H9 (cell line): ENCODE measurements at regions not wholly inside any gene's neighbourhood (a gene's known extent, or its start where the extent isn't known, plus 50 kb on each side); places are given as distances from the start of the nearest gene placed in this dataset.

Experiments
- DNase-seq: peaks from one replicate; pipeline ENCODE4 v3.0.0-alpha.2; 2017
- H2AFZ ChIP-seq: one replicate; pipeline ENCODE4 v1.6.1; 2013; ENCODE audit warnings: mild to moderate bottlenecking, low read length, control low read depth, moderate library complexity
- H2AK5ac ChIP-seq: 2 replicates; pipeline ENCODE4 v1.6.1; 2013; ENCODE audit warnings: low read length, control low read depth, mixed read lengths; ENCODE audit not compliant: insufficient read length
- H2BK120ac ChIP-seq: one replicate; pipeline ENCODE4 v1.6.1; 2013; ENCODE audit warnings: low read depth, mild to moderate bottlenecking, low read length, control low read depth, inconsistent platforms; ENCODE audit not compliant: poor library complexity, severe bottlenecking
- H2BK12ac ChIP-seq: 2 replicates; pipeline ENCODE4 v1.6.1; 2013; ENCODE audit warnings: low read length, control low read depth, mixed read lengths, low read depth; ENCODE audit not compliant: insufficient read length
- H2BK15ac ChIP-seq: 2 replicates; pipeline ENCODE4 v1.6.1; 2013; ENCODE audit warnings: low read depth, low read length, control low read depth
- H2BK20ac ChIP-seq: one replicate; pipeline ENCODE4 v1.6.1; 2013; ENCODE audit warnings: low read depth, mild to moderate bottlenecking, low read length, control low read depth, inconsistent platforms; ENCODE audit not compliant: poor library complexity, severe bottlenecking
- H2BK5ac ChIP-seq: 2 replicates; pipeline ENCODE4 v1.6.1; 2013; ENCODE audit warnings: low read length, control low read depth, mixed read lengths; ENCODE audit not compliant: insufficient read length
- H3K14ac ChIP-seq: 2 replicates; pipeline ENCODE4 v1.6.1; 2013; ENCODE audit warnings: low read length, control low read depth; ENCODE audit not compliant: insufficient read depth
- H3K18ac ChIP-seq: 2 replicates; pipeline ENCODE4 v1.6.1; 2013; ENCODE audit warnings: low read depth, mild to moderate bottlenecking, mixed read lengths, low read length, control low read depth; ENCODE audit not compliant: insufficient read length
- H3K23ac ChIP-seq: 2 replicates; pipeline ENCODE4 v1.6.1; 2013; ENCODE audit warnings: low read length, control low read depth, mixed read lengths, low read depth; ENCODE audit not compliant: insufficient read length
- H3K23me2 ChIP-seq: 2 replicates; pipeline ENCODE4 v1.6.1; 2013; ENCODE audit warnings: low read depth, mild to moderate bottlenecking, mixed read lengths, low read length, control low read depth; ENCODE audit not compliant: insufficient read length, poor library complexity, severe bottlenecking
- H3K27ac ChIP-seq: 2 replicates; pipeline ENCODE4 v1.5.1; 2013; ENCODE audit warnings: low read length, control low read depth, mixed read lengths, low read depth; ENCODE audit not compliant: insufficient read length
- H3K27me3 ChIP-seq: 2 replicates; pipeline ENCODE4 v1.6.1; 2013; ENCODE audit warnings: low read length, control low read depth, inconsistent platforms; ENCODE audit not compliant: insufficient read depth
- H3K4ac ChIP-seq: 2 replicates; pipeline ENCODE4 v1.6.1; 2013; ENCODE audit warnings: low read depth, mild to moderate bottlenecking, control low read depth, inconsistent platforms, low read length, moderate library complexity
- H3K4me1 ChIP-seq: 2 replicates; pipeline ENCODE4 v1.6.1; 2013; ENCODE audit warnings: low read length, control low read depth, inconsistent platforms; ENCODE audit not compliant: insufficient read depth
- H3K4me2 ChIP-seq: 2 replicates; pipeline ENCODE4 v1.6.1; 2013; ENCODE audit warnings: low read length, control low read depth, mixed read lengths; ENCODE audit not compliant: insufficient read length, insufficient read depth
- H3K56ac ChIP-seq: 2 replicates; pipeline ENCODE4 v1.6.1; 2013; ENCODE audit warnings: low read depth, mild to moderate bottlenecking, mixed read lengths, low read length, control low read depth; ENCODE audit not compliant: insufficient read length
- H3K79me1 ChIP-seq: 2 replicates; pipeline ENCODE4 v1.6.1; 2013; ENCODE audit warnings: low read depth, mild to moderate bottlenecking, moderate library complexity, low read length, control low read depth, inconsistent platforms; ENCODE audit not compliant: insufficient read depth, poor library complexity, severe bottlenecking
- H3K79me2 ChIP-seq: 2 replicates; pipeline ENCODE4 v1.6.1; 2013; ENCODE audit warnings: low read length, control low read depth, inconsistent platforms; ENCODE audit not compliant: insufficient read depth
- H3K9ac ChIP-seq: 2 replicates; pipeline ENCODE4 v1.6.1; 2013; ENCODE audit warnings: low read length, control low read depth, mixed read lengths; ENCODE audit not compliant: insufficient read length; ENCODE audit errors: extremely low read depth
- H3K9me3 ChIP-seq: one replicate; pipeline ENCODE4 v1.6.1; 2013; ENCODE audit warnings: low read depth, low read length, inconsistent platforms; ENCODE audit not compliant: control insufficient read depth
- H3T11ph ChIP-seq: one replicate; pipeline ENCODE4 v1.6.1; 2013; ENCODE audit warnings: mild to moderate bottlenecking, low read length, control low read depth, inconsistent platforms
- H4K20me1 ChIP-seq: one replicate; pipeline ENCODE4 v1.6.1; 2013; ENCODE audit not compliant: control insufficient read depth, insufficient read length, insufficient read depth
- H4K5ac ChIP-seq: 2 replicates; pipeline ENCODE4 v1.6.1; 2013; ENCODE audit warnings: low read depth, mild to moderate bottlenecking, mixed read lengths, low read length, control low read depth; ENCODE audit not compliant: insufficient read length
- H4K8ac ChIP-seq: replicated peaks from 2 replicates; pipeline ENCODE4 v1.6.1; 2013; ENCODE audit warnings: low read length, control low read depth, mixed read lengths, low read depth; ENCODE audit not compliant: insufficient read length
- H4K91ac ChIP-seq: 2 replicates; pipeline ENCODE4 v1.6.1; 2013; ENCODE audit warnings: low read depth, mild to moderate bottlenecking, moderate library complexity, mixed read lengths, low read length, control low read depth; ENCODE audit not compliant: insufficient read length
- H3K27ac Mint-ChIP-seq, 3 experiments: 2 replicates in 2 of 3; 3 replicates in 1 of 3; pipeline ENCODE4 v1.8.0; 2020 to 2021; ENCODE audit warnings: mixed read lengths in 3 of 3, mild to moderate bottlenecking in 1 of 3, moderate library complexity in 1 of 3
- H3K27me3 Mint-ChIP-seq: 2 replicates; pipeline ENCODE4 v1.8.0; 2021; ENCODE audit warnings: low read depth, mild to moderate bottlenecking, moderate library complexity, mixed read lengths
- H3K36me3 Mint-ChIP-seq, 3 experiments: 2 replicates in 2 of 3; 3 replicates in 1 of 3; pipeline ENCODE4 v1.8.0; 2020 to 2021; ENCODE audit warnings: low read depth in 3 of 3, mixed read lengths in 3 of 3; ENCODE audit not compliant: insufficient read depth in 1 of 3
- H3K4me1 Mint-ChIP-seq, 2 experiments: 2 replicates each; pipeline ENCODE4 v1.8.0; 2020; ENCODE audit warnings: mixed read lengths in 2 of 2
- H3K4me3 Mint-ChIP-seq, 2 experiments: 2 replicates in 1 of 2; 3 replicates in 1 of 2; pipeline ENCODE4 v1.8.0; 2020 to 2021; ENCODE audit warnings: mild to moderate bottlenecking in 2 of 2, mixed read lengths in 2 of 2, moderate library complexity in 1 of 2
- H3K9me3 Mint-ChIP-seq, 2 experiments: 2 replicates in 1 of 2; 3 replicates in 1 of 2; pipeline ENCODE4 v1.8.0; 2020; ENCODE audit warnings: mild to moderate bottlenecking in 2 of 2, mixed read lengths in 2 of 2, moderate library complexity in 1 of 2
- TF ChIP-seq, protein P1 (sequence below): fragments of 200-600 bp; sonication (generic); conservative IDR thresholded peaks from 3 replicates; pipeline ENCODE4 v1.8.0; 2021; ENCODE audit warnings: antibody characterized with exemption, mild to moderate bottlenecking

- no peak for DNase-seq
- H3K9me3 Mint-ChIP-seq: peaks cover 60 to 65% of the 10 kb centered on the region in 2 experiments
- Histone ChIP-seq H2BK15ac (no peak overlapping the region), H4K5ac (no peak overlapping the region), H3K14ac (no peak overlapping the region), H3K23me2 (no peaks in the 10 kb centered on the region), H3K18ac (no peak overlapping the region), H2AFZ (no peak overlapping the region), H2BK120ac (no peak overlapping the region), H3K27ac (no peak overlapping the region), H3K79me2 (no peaks in the 10 kb centered on the region), H3K9me3 (peaks cover 16% of the 10 kb centered on the region), H4K20me1 (no peaks in the 10 kb centered on the region), H3K56ac (no peak overlapping the region), H3K27me3 (no peaks in the 10 kb centered on the region), H3T11ph (no peak overlapping the region), H3K9ac (no peak overlapping the region), H4K8ac (no peak overlapping the region), H3K79me1 (no peaks in the 10 kb centered on the region), H3K4ac (no peak overlapping the region), H2BK20ac (no peak overlapping the region), H2BK12ac (no peak overlapping the region), H4K91ac (no peak overlapping the region), H3K4me2 (no peak overlapping the region), H2BK5ac (no peak overlapping the region), H3K23ac (no peak overlapping the region), H2AK5ac (no peak overlapping the region), H3K4me1 (no peaks in the 10 kb centered on the region)
- H3K27me3 Mint-ChIP-seq: no peaks in the 10 kb centered on the region
- H3K36me3 Mint-ChIP-seq: peaks cover 17 to 51% (median 35%) of the 10 kb centered on the region in 3 experiments
- no peaks in the 10 kb centered on the region for H3K4me1 Mint-ChIP-seq
- no peak overlapping the region for H3K4me3 Mint-ChIP-seq
- TF ChIP-seq, protein P1, sequence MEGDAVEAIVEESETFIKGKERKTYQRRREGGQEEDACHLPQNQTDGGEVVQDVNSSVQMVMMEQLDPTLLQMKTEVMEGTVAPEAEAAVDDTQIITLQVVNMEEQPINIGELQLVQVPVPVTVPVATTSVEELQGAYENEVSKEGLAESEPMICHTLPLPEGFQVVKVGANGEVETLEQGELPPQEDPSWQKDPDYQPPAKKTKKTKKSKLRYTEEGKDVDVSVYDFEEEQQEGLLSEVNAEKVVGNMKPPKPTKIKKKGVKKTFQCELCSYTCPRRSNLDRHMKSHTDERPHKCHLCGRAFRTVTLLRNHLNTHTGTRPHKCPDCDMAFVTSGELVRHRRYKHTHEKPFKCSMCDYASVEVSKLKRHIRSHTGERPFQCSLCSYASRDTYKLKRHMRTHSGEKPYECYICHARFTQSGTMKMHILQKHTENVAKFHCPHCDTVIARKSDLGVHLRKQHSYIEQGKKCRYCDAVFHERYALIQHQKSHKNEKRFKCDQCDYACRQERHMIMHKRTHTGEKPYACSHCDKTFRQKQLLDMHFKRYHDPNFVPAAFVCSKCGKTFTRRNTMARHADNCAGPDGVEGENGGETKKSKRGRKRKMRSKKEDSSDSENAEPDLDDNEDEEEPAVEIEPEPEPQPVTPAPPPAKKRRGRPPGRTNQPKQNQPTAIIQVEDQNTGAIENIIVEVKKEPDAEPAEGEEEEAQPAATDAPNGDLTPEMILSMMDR: no peak
- no peak overlapping the region for H3K27ac Mint-ChIP-seq
Observed at GRCh38 chr13:69487576-69487975, 620.0 kb upstream of the ATXN8OS start.
